Right ventricle myocardium superior (tissue), 1 donor: ENCODE measurements at regions not wholly inside any gene's neighbourhood (a gene's known extent, or its start where the extent isn't known, plus 50 kb on each side); places are given as distances from the start of the nearest gene placed in this dataset.

Experiments
- ATAC-seq: fragments of 200-7000 bp; cut with Tn5 transposase; one replicate; pipeline ENCODE4 v1.9.1; 2020; ENCODE audit warnings: mild to moderate bottlenecking; ENCODE audit not compliant: poor library complexity
- DNase-seq: peaks from one replicate; pipeline ENCODE4 v3.0.0-alpha.2; 2020
- intact Hi-C: fragments of 100-400 bp; cut with DNase I; formaldehyde crosslinking; loops from one replicate; pipeline ENCODE4 v1.11.2; 2022
- donor health status: DM: no; HTN: yes; CAD: no; lungs with severe emphysema.

- ATAC-seq (no peak), DNase-seq (no peak)
- intact Hi-C loops: no loop called here
These were observed 119.8 kb upstream of the ALDH1B1 start for GRCh38 chr9:38272710-38273109.

GRCh38 chr9:38271666-38272241 lies 120.7 kb upstream of the ALDH1B1 start:
- DNase-seq (no peak), ATAC-seq (no peak)
- intact Hi-C loops: no loop called here

GRCh38 chr9:38269775-38270174 lies 122.7 kb upstream of the ALDH1B1 start:
- DNase-seq (no peak), ATAC-seq (no peak)
- intact Hi-C loops: no loop called here

GRCh38 chr9:38263532-38263931 lies 129.0 kb upstream of the ALDH1B1 start:
- DNase-seq (no peak), ATAC-seq (no peak)
- intact Hi-C loops: no loop called here

- ATAC-seq: no peak
- no peak for DNase-seq
- intact Hi-C loops: loop anchor here (10.0 kb wide), 1 partner anchor 55 kb away; no protein-coding TSS in a partner anchor
These were observed 132.8 kb upstream of the ALDH1B1 start for GRCh38 chr9:38259519-38260218.

GRCh38 chr9:38259056-38259455 lies 133.4 kb upstream of the ALDH1B1 start:
- no peak for ATAC-seq
- intact Hi-C loops: loop anchor here (10.0 kb wide), 1 partner anchor 56 kb away; no protein-coding TSS in a partner anchor
- no peak for DNase-seq

GRCh38 chr9:38257626-38258215 lies 134.8 kb upstream of the ALDH1B1 start:
- DNase-seq: no peak
- intact Hi-C loops: loop anchor here (10.0 kb wide), 1 partner anchor 57 kb away; no protein-coding TSS in a partner anchor
- no peak for ATAC-seq

- no peak for DNase-seq
- ATAC-seq: no peak
- intact Hi-C loops: loop anchor here (10.0 kb wide), 1 partner anchor 58 kb away; no protein-coding TSS in a partner anchor
These were observed 136.0 kb upstream of the ALDH1B1 start for GRCh38 chr9:38256461-38256860.

GRCh38 chr9:38255599-38255998 lies 136.9 kb upstream of the ALDH1B1 start:
- intact Hi-C loops: loop anchor here (10.0 kb wide), 1 partner anchor 59 kb away; no protein-coding TSS in a partner anchor
- ATAC-seq (no peak), DNase-seq (no peak)

- ATAC-seq (no peak), DNase-seq (no peak)
- intact Hi-C loops: loop anchor here (10.0 kb wide), 1 partner anchor 60 kb away; no protein-coding TSS in a partner anchor
These were observed 137.7 kb upstream of the ALDH1B1 start for GRCh38 chr9:38254756-38255155.

GRCh38 chr9:38254151-38254550 lies 138.4 kb upstream of the ALDH1B1 start:
- DNase-seq (no peak), ATAC-seq (no peak)
- intact Hi-C loops: loop anchor here (10.0 kb wide), 1 partner anchor 61 kb away; no protein-coding TSS in a partner anchor

GRCh38 chr9:38253200-38253599 lies 139.3 kb upstream of the ALDH1B1 start:
- ATAC-seq (no peak), DNase-seq (no peak)

GRCh38 chr9:38251036-38251860 lies 141.3 kb upstream of the ALDH1B1 start:
- no peak for DNase-seq
- intact Hi-C loops: loop anchor here (10.0 kb wide), 1 partner anchor 64 kb away; no protein-coding TSS in a partner anchor
- no peak for ATAC-seq

More at GRCh38 chr9:38253200-38253599, 139.3 kb upstream of the ALDH1B1 start:
- intact Hi-C loops: loop anchor here (10.0 kb wide), 1 partner anchor 62 kb away; no protein-coding TSS in a partner anchor

GRCh38 chr9:38250279-38251035 lies 142.0 kb upstream of the ALDH1B1 start:
- intact Hi-C loops: loop anchor here (10.0 kb wide), 1 partner anchor 64 kb away; no protein-coding TSS in a partner anchor
- ATAC-seq (no peak), DNase-seq (no peak)

- DNase-seq (no peak), ATAC-seq (no peak)
- intact Hi-C loops: loop anchor here (10.0 kb wide), 1 partner anchor 65 kb away; no protein-coding TSS in a partner anchor
These were observed 142.8 kb upstream of the ALDH1B1 start for GRCh38 chr9:38249587-38250210.

GRCh38 chr9:38249049-38249448 lies 143.5 kb upstream of the ALDH1B1 start:
- DNase-seq: no peak
- intact Hi-C loops: no loop called here
- no peak for ATAC-seq

GRCh38 chr9:38246833-38247232 lies 145.7 kb upstream of the ALDH1B1 start:
- intact Hi-C loops: no loop called here
- no peak for ATAC-seq

GRCh38 chr9:38244971-38245370 lies 147.5 kb upstream of the ALDH1B1 start:
- no peak for DNase-seq
- ATAC-seq: no peak
- intact Hi-C loops: no loop called here

More at GRCh38 chr9:38246833-38247232, 145.7 kb upstream of the ALDH1B1 start:
- DNase-seq: no peak
